ENCODE measurements at regions not wholly inside any gene's neighbourhood (a gene's known extent, or its start where the extent isn't known, plus 50 kb on each side); places are given as distances from the start of the nearest gene placed in this dataset.

DNA sequence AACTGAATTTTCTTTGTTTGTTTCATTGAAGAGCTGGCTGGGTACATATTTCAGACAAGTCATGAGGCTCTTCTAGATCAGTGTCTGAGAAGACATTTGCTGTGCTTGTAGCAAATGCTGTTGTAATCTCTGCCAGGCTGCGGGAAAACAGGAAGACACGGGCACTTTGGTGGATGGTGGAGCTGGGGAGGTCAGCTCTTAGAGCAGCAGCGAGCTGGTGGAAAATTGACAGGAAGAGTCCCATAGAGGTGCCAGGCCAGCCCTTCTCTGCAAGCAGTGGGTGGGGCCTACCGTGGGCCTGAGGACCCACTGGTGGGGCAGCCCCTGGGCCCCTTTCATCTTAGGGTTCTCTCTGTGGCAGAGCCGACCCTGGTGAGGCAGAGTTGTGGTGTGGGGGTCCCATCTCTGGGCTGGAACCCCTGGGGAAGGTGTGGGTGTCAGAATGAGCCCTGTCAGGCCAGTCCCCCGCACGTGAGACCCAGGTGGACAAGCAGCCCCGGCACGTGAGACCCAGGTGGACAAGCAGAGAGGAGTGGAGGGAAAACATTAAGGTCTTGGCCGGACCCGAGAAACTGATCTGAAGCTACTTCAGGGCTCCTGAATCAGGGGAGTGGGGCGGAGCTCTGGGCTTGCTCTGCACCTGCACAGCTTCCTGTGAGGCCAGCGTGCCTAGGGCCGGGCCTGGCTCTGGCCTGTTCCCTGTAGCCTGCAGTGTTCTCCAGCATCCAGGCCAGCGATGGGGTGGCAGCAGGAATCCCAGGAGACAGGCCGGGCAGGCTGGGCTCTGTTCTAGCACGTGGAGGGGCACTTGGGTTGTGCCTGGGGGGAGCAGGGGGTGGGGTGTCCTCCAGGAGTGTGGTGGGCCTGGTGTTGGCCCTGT, 273.5 kb upstream of the HDAC4 start:
- Mint-ChIP-seq H3K4me3 (ENCODE audit: unreplicated experiment) (no peak overlapping the region), H3K27ac (ENCODE audit: low read depth, unreplicated experiment) (no peak overlapping the region), H3K27me3 (ENCODE audit: insufficient read depth, unreplicated experiment) (peaks cover 68% of the 10 kb centered on the region), H3K36me3 (ENCODE audit: insufficient read depth, unreplicated experiment) (no peaks in the 10 kb centered on the region), H3K9me3 (ENCODE audit: unreplicated experiment) (no peaks in the 10 kb centered on the region), H3K4me1 (ENCODE audit: insufficient read depth, unreplicated experiment) (no peaks in the 10 kb centered on the region)
- TF ChIP-seq, protein P1, sequence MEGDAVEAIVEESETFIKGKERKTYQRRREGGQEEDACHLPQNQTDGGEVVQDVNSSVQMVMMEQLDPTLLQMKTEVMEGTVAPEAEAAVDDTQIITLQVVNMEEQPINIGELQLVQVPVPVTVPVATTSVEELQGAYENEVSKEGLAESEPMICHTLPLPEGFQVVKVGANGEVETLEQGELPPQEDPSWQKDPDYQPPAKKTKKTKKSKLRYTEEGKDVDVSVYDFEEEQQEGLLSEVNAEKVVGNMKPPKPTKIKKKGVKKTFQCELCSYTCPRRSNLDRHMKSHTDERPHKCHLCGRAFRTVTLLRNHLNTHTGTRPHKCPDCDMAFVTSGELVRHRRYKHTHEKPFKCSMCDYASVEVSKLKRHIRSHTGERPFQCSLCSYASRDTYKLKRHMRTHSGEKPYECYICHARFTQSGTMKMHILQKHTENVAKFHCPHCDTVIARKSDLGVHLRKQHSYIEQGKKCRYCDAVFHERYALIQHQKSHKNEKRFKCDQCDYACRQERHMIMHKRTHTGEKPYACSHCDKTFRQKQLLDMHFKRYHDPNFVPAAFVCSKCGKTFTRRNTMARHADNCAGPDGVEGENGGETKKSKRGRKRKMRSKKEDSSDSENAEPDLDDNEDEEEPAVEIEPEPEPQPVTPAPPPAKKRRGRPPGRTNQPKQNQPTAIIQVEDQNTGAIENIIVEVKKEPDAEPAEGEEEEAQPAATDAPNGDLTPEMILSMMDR (IDR thresholded peaks at IDR 0.05; ENCODE audit: unreplicated experiment), result no peak
- POLR2A ChIA-PET, result interaction anchor here (0.7 to 1.3 kb wide), 2 partner anchors 8 to 9 kb away, joined by 3 read pairs; no protein-coding TSS in a partner anchor
- BruUV-seq (replicated peaks), result no TSS peak
- DNase-seq (ENCODE audit: unreplicated experiment), result no peak
- CTCF ChIA-PET, result interaction anchor here (0.6 to 1.0 kb wide), 4 partner anchors 45 to 407 kb away, joined by 3 read pairs; no protein-coding TSS in a partner anchor
- intact Hi-C loops (cut with micrococcal nuclease), result no loop called here

DNA sequence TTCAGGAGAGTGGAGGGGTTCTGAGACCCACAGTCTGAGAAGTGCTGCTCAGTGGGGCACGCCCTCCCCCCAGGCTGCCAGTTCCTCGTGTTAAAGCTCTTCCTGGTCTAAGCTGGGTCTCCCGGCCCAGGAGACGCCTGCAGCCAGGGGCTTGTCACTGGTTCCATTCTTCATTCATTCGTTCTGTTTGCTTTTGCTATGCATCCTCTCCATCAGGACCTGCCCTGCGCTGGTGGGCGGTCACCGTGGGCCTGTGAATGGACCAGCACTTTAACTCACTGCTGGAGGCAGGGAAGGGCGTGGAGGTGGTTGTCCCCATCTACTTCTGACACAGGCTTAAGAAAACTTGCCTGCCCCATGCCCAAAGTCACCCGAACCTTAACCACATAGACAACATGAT, 272.8 kb upstream of the HDAC4 start:
- Mint-ChIP-seq H3K27ac (ENCODE audit: low read depth, unreplicated experiment) (no peak overlapping the region), H3K4me3 (ENCODE audit: unreplicated experiment) (no peak overlapping the region), H3K9me3 (ENCODE audit: unreplicated experiment) (no peaks in the 10 kb centered on the region), H3K4me1 (ENCODE audit: insufficient read depth, unreplicated experiment) (no peaks in the 10 kb centered on the region), H3K36me3 (ENCODE audit: insufficient read depth, unreplicated experiment) (no peaks in the 10 kb centered on the region), H3K27me3 (ENCODE audit: insufficient read depth, unreplicated experiment) (peaks cover 68% of the 10 kb centered on the region)
- ChIA-PET CTCF (interaction anchor here (0.7 kb wide), 1 partner anchor 123 kb away, joined by 3 read pairs; no protein-coding TSS in a partner anchor), POLR2A (interaction anchor here (1.3 kb wide), 1 partner anchor 9 kb away, joined by 3 read pairs; no protein-coding TSS in a partner anchor)
- TF ChIP-seq, protein P1 (IDR thresholded peaks at IDR 0.05; ENCODE audit: unreplicated experiment), result no peak
- intact Hi-C loops (cut with micrococcal nuclease), result no loop called here
- no TSS peak for BruUV-seq (replicated peaks)
- no peak for DNase-seq (ENCODE audit: unreplicated experiment)

DNA sequence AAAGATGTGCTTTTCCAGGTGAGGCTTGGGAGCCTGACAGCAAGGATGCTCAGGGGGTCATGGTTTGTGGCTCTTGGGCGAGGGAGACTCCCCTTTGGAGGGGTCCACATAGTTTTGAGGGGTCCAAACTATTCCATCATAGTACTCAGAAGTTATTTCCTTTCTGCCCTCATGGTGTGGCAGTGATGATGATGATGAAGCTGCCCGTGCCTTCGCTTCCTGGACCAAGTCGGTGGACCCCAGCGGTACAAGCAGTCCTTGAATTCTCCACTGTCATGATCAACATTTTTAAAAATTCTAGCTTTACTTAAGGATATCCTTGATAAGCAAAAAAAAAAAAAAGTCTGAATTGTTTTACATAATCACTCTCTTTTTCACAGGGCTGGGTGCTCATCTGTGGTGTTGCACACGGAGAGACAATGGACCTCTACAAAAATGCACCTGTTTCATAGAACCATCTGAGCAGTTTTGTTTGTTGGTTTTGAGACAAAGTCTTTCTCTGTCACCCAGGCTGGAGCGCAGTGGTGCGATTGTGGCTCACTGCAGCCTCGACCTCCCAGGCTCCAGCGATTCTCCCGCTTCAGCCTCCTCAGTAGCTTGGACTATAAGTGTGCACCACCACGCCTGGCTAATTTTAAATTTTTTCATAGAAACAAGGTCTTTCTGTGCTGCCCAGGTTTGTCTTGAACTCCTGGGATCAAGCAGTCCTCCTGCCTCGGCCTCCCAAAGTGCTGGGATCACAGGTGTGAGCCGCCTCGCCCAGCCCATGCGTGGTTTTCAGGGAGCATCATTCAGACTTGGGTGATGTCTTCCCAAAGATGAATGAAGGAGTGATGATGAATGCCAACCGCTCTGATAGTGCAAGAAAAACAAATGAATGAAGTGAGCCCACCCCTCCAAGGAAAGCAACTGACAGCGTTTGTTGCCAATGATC, 271.4 kb upstream of the HDAC4 start:
- Mint-ChIP-seq H3K27me3 (ENCODE audit: insufficient read depth, unreplicated experiment) (peaks cover 60% of the 10 kb centered on the region), H3K4me3 (ENCODE audit: unreplicated experiment) (no peak overlapping the region), H3K27ac (ENCODE audit: low read depth, unreplicated experiment) (no peak overlapping the region), H3K4me1 (ENCODE audit: insufficient read depth, unreplicated experiment) (no peaks in the 10 kb centered on the region), H3K9me3 (ENCODE audit: unreplicated experiment) (no peaks in the 10 kb centered on the region), H3K36me3 (ENCODE audit: insufficient read depth, unreplicated experiment) (no peaks in the 10 kb centered on the region)
- no peak for DNase-seq (ENCODE audit: unreplicated experiment)
- no TSS peak for BruUV-seq (replicated peaks)
- TF ChIP-seq, protein P1 (IDR thresholded peaks at IDR 0.05; ENCODE audit: unreplicated experiment), result no peak
- intact Hi-C loops (cut with micrococcal nuclease), result no loop called here
- POLR2A ChIA-PET, result no interaction called here
- CTCF ChIA-PET, result no interaction called here

DNA sequence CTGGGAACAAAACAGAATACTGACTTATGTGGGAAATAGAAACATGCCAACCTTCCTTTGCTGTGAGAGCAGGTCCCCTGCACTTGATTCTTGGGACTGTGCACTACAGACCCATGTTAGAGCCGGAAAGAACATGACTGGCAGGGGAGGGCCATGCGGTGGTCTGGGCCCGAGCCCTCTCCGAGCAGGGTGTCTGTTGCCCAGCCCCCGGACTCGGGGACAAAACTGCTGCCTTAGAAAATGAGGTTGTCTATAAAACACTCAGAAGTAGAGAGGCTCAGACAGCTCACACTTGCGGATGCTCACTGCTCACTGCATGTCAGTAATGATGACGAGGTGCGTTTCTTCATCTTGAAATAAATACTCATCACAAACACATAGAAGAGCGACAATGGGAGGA, 270.7 kb upstream of the HDAC4 start:
- H3K4me3 Mint-ChIP-seq (ENCODE audit: unreplicated experiment), result no peak overlapping the region
- intact Hi-C loops (cut with micrococcal nuclease), result no loop called here
- TF ChIP-seq, protein P1 (IDR thresholded peaks at IDR 0.05; ENCODE audit: unreplicated experiment), result no peak
- ChIA-PET POLR2A (no interaction called here), CTCF (no interaction called here)
- BruUV-seq (replicated peaks), result no TSS peak
- DNase-seq (ENCODE audit: unreplicated experiment), result no peak
- H3K27ac Mint-ChIP-seq (ENCODE audit: low read depth, unreplicated experiment), result no peak overlapping the region
- H3K27me3 Mint-ChIP-seq (ENCODE audit: insufficient read depth, unreplicated experiment), result peaks cover 67% of the 10 kb centered on the region
- H3K4me1 Mint-ChIP-seq (ENCODE audit: insufficient read depth, unreplicated experiment), result no peaks in the 10 kb centered on the region
- H3K9me3 Mint-ChIP-seq (ENCODE audit: unreplicated experiment), result no peaks in the 10 kb centered on the region
- no peaks in the 10 kb centered on the region for H3K36me3 Mint-ChIP-seq (ENCODE audit: insufficient read depth, unreplicated experiment)

Measured in MCF 10A (cell line).